ACC112 (cell line): ENCODE measurements at regions not wholly inside any gene's neighbourhood (a gene's known extent, or its start where the extent isn't known, plus 50 kb on each side); places are given as distances from the start of the nearest gene placed in this dataset.

Experiments used
- H2AFZ ChIP-seq: fragments of 200-600 bp; sonication (generic); one replicate; pipeline ENCODE4 v1.6.0; 2017; ENCODE audit warnings: antibody characterized with exemption, low read length; ENCODE audit not compliant: unreplicated experiment
- H3K27ac ChIP-seq: fragments of 200-600 bp; sonication (generic); 2 replicates; pipeline ENCODE4 v1.5.1; 2014; ENCODE audit warnings: low read depth, mild to moderate bottlenecking, antibody characterized with exemption, low read length, moderate library complexity
- H3K27me3 ChIP-seq: fragments of 200-600 bp; sonication (generic); 2 replicates; pipeline ENCODE4 v1.6.1; 2014; ENCODE audit warnings: mild to moderate bottlenecking, antibody characterized with exemption, low read length, moderate library complexity, mixed read lengths; ENCODE audit not compliant: insufficient read depth
- H3K36me3 ChIP-seq: fragments of 200-600 bp; sonication (generic); 2 replicates; pipeline ENCODE4 v1.6.1; 2016; ENCODE audit warnings: mild to moderate bottlenecking, antibody characterized with exemption, low read length, moderate library complexity, mixed read lengths; ENCODE audit not compliant: insufficient read depth
- H3K4me1 ChIP-seq: fragments of 200-600 bp; sonication (generic); one replicate; pipeline ENCODE4 v1.6.1; 2016; ENCODE audit warnings: low read length, mixed read lengths; ENCODE audit not compliant: insufficient read depth, unreplicated experiment, control insufficient read depth
- H3K4me3 ChIP-seq: fragments of 200-600 bp; sonication (generic); 2 replicates; pipeline ENCODE4 v1.5.1; 2014; ENCODE audit warnings: mild to moderate bottlenecking, low read depth, low read length
- H3K79me2 ChIP-seq: fragments of 200-600 bp; sonication (generic); one replicate; pipeline ENCODE4 v1.6.0; 2016; ENCODE audit warnings: low read length; ENCODE audit not compliant: control insufficient read depth, unreplicated experiment, insufficient read depth

DNA sequence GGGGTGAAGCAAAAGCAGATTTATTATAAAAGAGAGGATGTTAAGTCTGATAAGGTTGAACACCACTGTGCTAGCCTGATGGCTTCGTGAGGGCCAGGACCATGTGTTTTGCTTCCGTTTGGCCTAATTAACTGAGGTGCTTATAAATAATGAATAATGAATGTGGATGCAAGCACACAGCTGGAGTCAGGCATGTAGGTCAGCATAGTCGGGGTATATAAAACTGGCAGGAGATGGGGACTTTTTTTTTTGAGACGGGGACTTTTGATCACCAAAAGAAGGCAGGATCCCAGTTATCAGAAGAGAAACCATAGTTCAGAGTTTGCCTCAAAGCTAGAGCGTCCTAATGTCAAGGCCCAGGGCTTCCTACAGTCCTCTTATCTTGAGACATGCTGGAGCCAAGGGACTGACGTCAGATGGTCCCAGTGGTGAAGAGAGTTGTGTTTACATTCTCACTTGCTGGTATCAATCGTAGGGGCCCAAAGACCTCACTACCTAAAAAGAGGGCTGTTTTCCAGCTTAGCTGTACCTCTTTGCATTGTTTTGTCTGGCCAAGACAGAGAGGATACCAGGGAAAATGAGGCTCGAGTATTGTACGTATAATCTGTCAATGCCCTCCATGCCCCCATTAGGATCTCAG is 50.4 kb downstream of the RTL9 start:
- H3K27ac ChIP-seq = peak overlapping the region; percentile 56; the same call in 1 of the 2 replicates
- H3K27me3 ChIP-seq = no peaks in the 10 kb centered on the region
- H3K36me3 ChIP-seq = no peaks in the 10 kb centered on the region
- H3K4me3 ChIP-seq = no peak overlapping the region
- no peaks in the 10 kb centered on the region for H3K79me2 ChIP-seq
- H2AFZ ChIP-seq = no peak overlapping the region
- H3K4me1 ChIP-seq = peaks cover 13% of the 10 kb centered on the region

DNA sequence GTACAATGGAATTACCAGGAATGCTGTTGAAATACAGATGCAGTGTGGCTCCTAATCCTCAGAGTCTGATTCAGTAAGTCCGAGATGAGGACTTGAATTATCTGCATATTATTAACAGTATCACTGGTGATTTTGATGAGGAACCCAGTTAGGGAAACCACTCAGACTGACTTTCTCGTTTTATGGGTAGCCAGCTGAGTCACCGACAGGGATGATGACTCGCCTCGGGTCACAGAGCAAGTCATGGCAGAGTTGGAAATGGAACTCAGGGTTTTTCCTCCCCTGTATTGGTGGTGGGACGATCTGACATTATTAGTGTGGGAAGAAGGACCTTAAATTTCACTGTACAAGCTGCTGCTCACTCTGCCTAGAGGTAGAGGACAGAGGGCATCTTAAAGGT is 51.3 kb downstream of the RTL9 start:
- Histone ChIP-seq H3K27me3 (no peaks in the 10 kb centered on the region), H2AFZ (peak overlapping the region; percentile 3), H3K4me1 (peaks cover 21% of the 10 kb centered on the region), H3K4me3 (no peak overlapping the region), H3K79me2 (no peaks in the 10 kb centered on the region), H3K27ac (peak overlapping the region; percentile 56; the same call in 1 of the 2 replicates), H3K36me3 (no peaks in the 10 kb centered on the region)

DNA sequence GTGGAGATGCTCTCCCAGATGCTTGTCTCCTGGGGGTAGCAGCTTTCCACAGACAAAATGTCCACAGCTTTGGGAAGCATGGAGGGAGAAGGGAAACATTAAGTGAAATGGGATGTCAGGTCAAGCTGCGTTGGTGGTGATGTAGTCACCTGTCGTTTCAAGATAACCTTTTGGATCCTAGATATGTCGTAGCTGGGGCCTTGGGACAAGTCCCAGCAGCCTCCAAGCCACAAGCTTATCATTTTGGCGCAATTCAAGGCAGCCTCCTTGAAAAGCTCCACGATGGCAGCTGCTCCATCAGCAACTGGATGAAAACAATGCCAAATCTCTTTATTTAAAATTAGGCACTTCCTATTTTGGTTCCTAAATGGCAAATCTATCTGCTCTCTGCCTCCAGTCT is 52.0 kb downstream of the RTL9 start:
- no peaks in the 10 kb centered on the region for H3K36me3 ChIP-seq
- peak overlapping the region; percentile 56; the same call in 1 of the 2 replicates for H3K27ac ChIP-seq
- peaks cover 25% of the 10 kb centered on the region for H3K4me1 ChIP-seq
- H3K79me2 ChIP-seq = no peaks in the 10 kb centered on the region
- no peaks in the 10 kb centered on the region for H3K27me3 ChIP-seq
- H2AFZ ChIP-seq = no peak overlapping the region
- H3K4me3 ChIP-seq = no peak overlapping the region

DNA sequence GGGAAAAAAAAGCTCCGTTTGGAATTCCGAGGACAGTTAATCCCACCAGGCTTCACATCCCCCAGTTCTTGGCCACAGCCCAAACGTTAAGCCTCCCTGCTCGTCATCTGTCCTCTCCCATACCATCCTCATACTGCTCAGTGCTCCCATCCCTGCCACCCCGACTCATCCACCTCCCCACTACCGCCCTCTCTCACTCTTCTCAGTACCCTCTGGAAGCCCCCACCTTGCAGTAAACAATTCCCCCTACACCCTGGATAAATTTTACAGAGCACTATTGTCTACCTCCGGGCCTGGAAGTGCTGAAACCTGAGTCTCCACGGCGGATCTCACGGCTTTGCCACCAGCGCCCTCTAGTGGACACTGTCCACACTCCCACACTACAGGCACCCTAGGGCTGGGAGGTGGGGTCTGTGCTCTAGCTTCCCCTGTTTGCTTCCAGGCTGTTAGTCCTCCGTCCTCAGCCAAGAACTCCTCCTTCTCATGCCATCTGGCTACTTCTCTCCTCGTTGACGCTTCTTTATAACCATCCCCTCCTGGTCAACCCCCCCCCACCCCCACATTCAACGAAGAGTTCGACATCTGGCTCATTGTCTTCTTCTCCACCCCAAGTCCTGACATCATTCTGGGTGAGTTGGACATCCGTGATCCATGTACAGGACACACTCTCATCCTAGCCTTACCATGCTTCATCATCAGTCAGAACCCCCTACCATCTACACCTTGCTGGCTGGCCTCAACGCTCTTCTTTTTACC is 54.5 kb downstream of the RTL9 start:
- H3K79me2 ChIP-seq = no peaks in the 10 kb centered on the region
- H3K4me1 ChIP-seq = peaks cover 25% of the 10 kb centered on the region
- H3K36me3 ChIP-seq = no peaks in the 10 kb centered on the region
- H3K27ac ChIP-seq = no peak overlapping the region
- H3K4me3 ChIP-seq = peak overlapping the region; percentile 45
- H3K27me3 ChIP-seq = no peaks in the 10 kb centered on the region
- peak overlapping the region; percentile 25 for H2AFZ ChIP-seq

DNA sequence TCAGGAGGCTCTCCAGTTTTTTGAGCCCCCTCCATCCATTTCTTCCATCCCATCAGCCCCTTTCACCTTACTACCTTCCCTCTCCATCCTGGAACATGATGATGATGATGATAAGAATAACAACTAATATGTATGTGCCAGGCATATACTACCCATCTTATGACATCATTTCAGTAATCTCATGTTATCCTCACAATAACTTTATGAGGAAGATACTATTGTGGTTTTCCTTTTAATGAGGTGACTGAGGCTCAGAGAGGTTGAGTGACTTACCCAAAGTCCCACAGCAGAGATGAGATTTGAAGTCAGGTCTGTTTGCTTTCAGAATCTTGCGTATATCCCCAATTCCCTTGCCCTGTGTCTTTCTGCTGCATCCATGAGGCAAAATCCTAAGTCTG is 55.1 kb downstream of the RTL9 start:
- H3K36me3 ChIP-seq = no peaks in the 10 kb centered on the region
- no peak overlapping the region for H3K27ac ChIP-seq
- H3K4me3 ChIP-seq = no peak overlapping the region
- H2AFZ ChIP-seq = no peak overlapping the region
- no peaks in the 10 kb centered on the region for H3K27me3 ChIP-seq
- no peaks in the 10 kb centered on the region for H3K79me2 ChIP-seq
- peaks cover 28% of the 10 kb centered on the region for H3K4me1 ChIP-seq

DNA sequence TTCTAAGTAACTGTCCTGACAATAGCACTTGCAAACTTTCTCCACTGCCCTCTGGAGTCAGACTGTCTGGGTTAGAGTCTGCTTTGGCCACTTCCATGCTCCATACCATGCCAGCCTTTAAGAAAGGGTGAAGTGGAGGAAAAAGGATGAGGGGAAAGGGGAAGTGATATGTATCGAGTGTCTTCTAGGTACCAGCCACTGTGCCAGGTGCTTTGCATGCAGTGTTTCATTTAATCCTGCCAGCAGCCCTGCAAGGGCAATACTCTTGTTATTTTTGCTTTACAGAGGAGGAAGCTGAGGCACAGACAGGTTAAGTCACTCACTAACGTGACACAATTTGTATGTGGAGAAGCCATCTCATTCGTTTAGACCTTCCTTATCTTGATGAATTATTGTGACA is 55.6 kb downstream of the RTL9 start:
- H3K4me3 ChIP-seq = no peak overlapping the region
- H3K27me3 ChIP-seq = no peaks in the 10 kb centered on the region
- H3K36me3 ChIP-seq = no peaks in the 10 kb centered on the region
- H2AFZ ChIP-seq = no peak overlapping the region
- H3K79me2 ChIP-seq = no peaks in the 10 kb centered on the region
- H3K4me1 ChIP-seq = peaks cover 29% of the 10 kb centered on the region
- H3K27ac ChIP-seq = peak overlapping the region; percentile 78

DNA sequence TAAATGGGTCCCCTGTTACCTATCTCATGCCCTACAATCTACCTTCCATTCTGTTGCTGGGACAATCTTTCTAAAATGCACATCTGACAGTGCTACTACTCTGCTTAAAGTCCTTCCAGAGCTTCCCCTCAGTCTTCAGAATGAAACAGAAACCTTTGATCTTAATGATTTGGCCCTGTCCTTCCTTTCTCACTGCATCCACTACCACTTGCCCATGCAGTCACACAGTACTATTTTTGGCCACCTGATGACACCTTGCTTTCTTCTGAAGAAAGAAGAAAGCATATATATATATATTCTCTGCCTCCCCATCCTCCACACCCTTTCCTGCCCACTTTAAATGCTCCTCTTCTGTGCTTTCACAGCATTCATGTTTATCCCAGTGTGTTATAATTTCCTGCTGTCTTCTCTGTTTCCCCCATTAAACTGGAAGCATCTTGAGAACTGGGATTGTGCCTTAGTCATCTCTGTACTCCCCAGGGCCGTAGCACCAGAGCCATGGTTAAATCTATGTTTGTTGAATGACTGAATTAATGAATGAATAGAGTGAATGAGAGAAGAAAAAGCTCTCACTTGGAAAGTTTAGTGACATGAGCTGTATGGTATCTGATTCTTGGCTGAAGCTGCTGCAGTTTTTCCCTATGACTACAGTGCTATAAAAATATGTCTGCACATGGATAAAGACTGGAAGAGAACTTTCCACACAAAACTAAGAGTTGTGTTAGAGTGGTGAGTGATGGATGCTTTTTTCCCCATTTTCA is 56.2 kb downstream of the RTL9 start:
- no peaks in the 10 kb centered on the region for H3K27me3 ChIP-seq
- H3K4me3 ChIP-seq = peak overlapping the region; percentile 21; the same call in 1 of the 2 replicates
- no peaks in the 10 kb centered on the region for H3K79me2 ChIP-seq
- H3K27ac ChIP-seq = peak overlapping the region; percentile 78
- no peak overlapping the region for H2AFZ ChIP-seq
- H3K4me1 ChIP-seq = peaks cover 24% of the 10 kb centered on the region
- no peaks in the 10 kb centered on the region for H3K36me3 ChIP-seq

DNA sequence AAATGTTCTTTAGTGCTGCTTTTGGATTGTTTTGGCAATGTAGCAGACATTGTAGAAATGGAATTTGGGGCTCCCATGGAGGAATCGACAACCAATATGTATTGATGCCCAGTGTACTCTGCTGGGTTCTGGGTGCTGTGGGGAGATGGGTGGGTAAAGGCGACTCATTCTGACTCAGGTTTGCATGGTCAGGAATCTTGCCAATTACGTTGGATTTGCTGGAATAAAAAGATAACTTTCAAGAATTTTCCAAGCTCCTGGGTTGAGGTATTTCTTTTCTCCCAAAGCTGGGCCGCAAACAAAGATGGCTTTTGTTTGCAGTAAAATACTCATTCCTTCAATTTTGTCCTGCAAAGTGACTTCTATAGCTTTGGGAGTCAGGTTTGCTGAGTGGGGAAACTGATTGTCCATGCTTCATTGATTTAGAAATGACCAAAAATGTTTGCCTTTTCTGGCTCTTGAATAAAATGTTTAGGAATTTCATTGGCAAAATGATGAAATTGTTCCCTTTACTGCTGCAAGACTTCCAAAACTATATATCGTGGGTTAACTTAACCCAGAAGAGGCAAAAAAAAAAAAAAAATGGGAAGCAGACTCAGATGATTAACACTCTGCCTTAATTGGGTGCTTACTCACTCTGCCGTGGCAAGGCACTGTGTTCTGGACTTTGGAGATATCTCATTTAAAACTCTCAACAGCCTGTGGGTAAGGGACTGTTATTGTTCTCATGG is 57.0 kb downstream of the RTL9 start:
- no peak overlapping the region for H2AFZ ChIP-seq
- peak overlapping the region; percentile 21; the same call in 1 of the 2 replicates for H3K4me3 ChIP-seq
- no peaks in the 10 kb centered on the region for H3K27me3 ChIP-seq

DNA sequence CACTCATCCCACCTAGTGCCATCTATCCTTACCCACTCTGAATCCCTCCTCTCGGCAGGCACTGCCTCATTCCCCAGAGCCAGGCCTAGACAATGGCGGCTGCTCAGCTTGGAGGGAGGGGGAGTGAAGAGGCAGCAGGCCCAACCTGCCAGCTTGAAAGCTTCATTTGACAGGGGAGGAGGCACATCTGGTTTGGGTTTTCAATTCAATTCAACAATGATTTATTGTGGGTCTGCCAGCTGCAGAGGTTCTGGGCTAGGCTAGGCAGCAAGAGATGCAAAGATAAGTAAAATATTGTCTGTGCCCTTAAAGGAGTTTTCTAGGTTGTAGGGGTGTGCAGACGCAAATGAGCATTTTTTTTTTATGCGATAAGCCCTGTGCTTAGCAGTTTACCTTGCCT is 58.5 kb downstream of the RTL9 start:
- Histone ChIP-seq H3K79me2 (no peaks in the 10 kb centered on the region), H3K27ac (no peak overlapping the region), H3K4me1 (peaks cover 18% of the 10 kb centered on the region), H3K27me3 (no peaks in the 10 kb centered on the region), H3K4me3 (no peak overlapping the region), H3K36me3 (no peaks in the 10 kb centered on the region), H2AFZ (no peak overlapping the region)

More for the DNA sequence above, 57.0 kb downstream of the RTL9 start:
- H3K36me3 ChIP-seq = no peaks in the 10 kb centered on the region
- peak overlapping the region; percentile 78 for H3K27ac ChIP-seq
- H3K4me1 ChIP-seq = peaks cover 18% of the 10 kb centered on the region
- H3K79me2 ChIP-seq = no peaks in the 10 kb centered on the region
